ENCODE measurements at regions not wholly inside any gene's neighbourhood (a gene's known extent, or its start where the extent isn't known, plus 50 kb on each side); places are given as distances from the start of the nearest gene placed in this dataset.

- Histone ChIP-seq H3K9me3 (ENCODE audit: low read length) (no peaks in the 10 kb centered on the region), H3F3A (ENCODE audit: insufficient read depth, low read length) (no peaks in the 10 kb centered on the region), H3K4me3 (ENCODE audit: low read depth, low read length, poor library complexity, severe bottlenecking) (no peak overlapping the region), H3K4me2 (ENCODE audit: low read length) (no peak overlapping the region), H3K79me2 (ENCODE audit: insufficient read depth, low read length) (no peaks in the 10 kb centered on the region), H3K4me1 (ENCODE audit: insufficient read depth, low read length, severe bottlenecking) (no peaks in the 10 kb centered on the region), H3K27me3 (ENCODE audit: insufficient read depth, low read length) (no peaks in the 10 kb centered on the region), H4K20me1 (ENCODE audit: insufficient read depth, low read length) (no peaks in the 10 kb centered on the region), H3K36me3 (ENCODE audit: insufficient read depth, low read length) (no peaks in the 10 kb centered on the region), H2AFZ (ENCODE audit: low read length) (no peak overlapping the region), H3K27ac (ENCODE audit: low read depth, low read length, poor library complexity, severe bottlenecking) (no peak overlapping the region), H3K9me2 (ENCODE audit: low read depth, low read length) (no peaks in the 10 kb centered on the region), H3K9ac (ENCODE audit: low read length) (no peak overlapping the region)
- TF ChIP-seq CTCF (IDR thresholded peaks at IDR 0.05; ENCODE audit: low read length) (no peak), EZH2 (IDR thresholded peaks at IDR 0.05; ENCODE audit: borderline replicate concordance, low read length) (no peak)
These were observed 134.9 kb upstream of the DSEL start for GRCh38 chr18:67651438-67651837.

GRCh38 chr18:67650686-67651385 lies 134.3 kb upstream of the DSEL start:
- H3K36me3 ChIP-seq (ENCODE audit: insufficient read depth, low read length), result no peaks in the 10 kb centered on the region
- H3F3A ChIP-seq (ENCODE audit: insufficient read depth, low read length), result no peaks in the 10 kb centered on the region
- H3K9ac ChIP-seq (ENCODE audit: low read length), result no peak overlapping the region
- H3K4me3 ChIP-seq (ENCODE audit: low read depth, low read length, poor library complexity, severe bottlenecking), result no peak overlapping the region
- no peak overlapping the region for H3K4me2 ChIP-seq (ENCODE audit: low read length)
- no peak for TF ChIP-seq CTCF (IDR thresholded peaks at IDR 0.05; ENCODE audit: low read length)
- no peak for TF ChIP-seq EZH2 (IDR thresholded peaks at IDR 0.05; ENCODE audit: borderline replicate concordance, low read length)
- H3K9me2 ChIP-seq (ENCODE audit: low read depth, low read length), result no peaks in the 10 kb centered on the region
- H2AFZ ChIP-seq (ENCODE audit: low read length), result no peak overlapping the region
- H4K20me1 ChIP-seq (ENCODE audit: insufficient read depth, low read length), result no peaks in the 10 kb centered on the region
- H3K4me1 ChIP-seq (ENCODE audit: insufficient read depth, low read length, severe bottlenecking), result no peaks in the 10 kb centered on the region
- no peaks in the 10 kb centered on the region for H3K79me2 ChIP-seq (ENCODE audit: insufficient read depth, low read length)
- no peaks in the 10 kb centered on the region for H3K27me3 ChIP-seq (ENCODE audit: insufficient read depth, low read length)
- no peak overlapping the region for H3K27ac ChIP-seq (ENCODE audit: low read depth, low read length, poor library complexity, severe bottlenecking)
- H3K9me3 ChIP-seq (ENCODE audit: low read length), result no peaks in the 10 kb centered on the region

- Histone ChIP-seq H3K4me1 (ENCODE audit: insufficient read depth, low read length, severe bottlenecking) (no peaks in the 10 kb centered on the region), H3K4me3 (ENCODE audit: low read depth, low read length, poor library complexity, severe bottlenecking) (no peak overlapping the region)
These were observed 130.4 kb upstream of the DSEL start for GRCh38 chr18:67646890-67647289.

More at GRCh38 chr18:67646890-67647289, 130.4 kb upstream of the DSEL start:
- no peaks in the 10 kb centered on the region for H4K20me1 ChIP-seq (ENCODE audit: insufficient read depth, low read length)
- H3K27me3 ChIP-seq (ENCODE audit: insufficient read depth, low read length), result no peaks in the 10 kb centered on the region
- no peak for TF ChIP-seq CTCF (IDR thresholded peaks at IDR 0.05; ENCODE audit: low read length)
- TF ChIP-seq EZH2 (IDR thresholded peaks at IDR 0.05; ENCODE audit: borderline replicate concordance, low read length), result no peak
- no peaks in the 10 kb centered on the region for H3F3A ChIP-seq (ENCODE audit: insufficient read depth, low read length)
- H3K9ac ChIP-seq (ENCODE audit: low read length), result no peak overlapping the region
- no peaks in the 10 kb centered on the region for H3K36me3 ChIP-seq (ENCODE audit: insufficient read depth, low read length)
- no peak overlapping the region for H3K4me2 ChIP-seq (ENCODE audit: low read length)
- no peak overlapping the region for H3K27ac ChIP-seq (ENCODE audit: low read depth, low read length, poor library complexity, severe bottlenecking)
- H3K9me2 ChIP-seq (ENCODE audit: low read depth, low read length), result no peaks in the 10 kb centered on the region
- H3K9me3 ChIP-seq (ENCODE audit: low read length), result no peaks in the 10 kb centered on the region
- no peak overlapping the region for H2AFZ ChIP-seq (ENCODE audit: low read length)
- H3K79me2 ChIP-seq (ENCODE audit: insufficient read depth, low read length), result no peaks in the 10 kb centered on the region

Measured in OCI-LY1 (cell line).